ENCODE measurements at regions not wholly inside any gene's neighbourhood (a gene's known extent, or its start where the extent isn't known, plus 50 kb on each side); places are given as distances from the start of the nearest gene placed in this dataset.

- TF ChIP-seq EZH2phosphoT487 (IDR thresholded peaks at IDR 0.05; ENCODE audit: insufficient read depth, low read depth) (no peak), EZH2 (IDR thresholded peaks at IDR 0.05; ENCODE audit: insufficient read depth, poor library complexity, severe bottlenecking) (no peak)
Observed at GRCh38 chr10:123585477-123586445, 80.4 kb upstream of the GPR26 start.

Data from GM23248 (cell line).